Breast epithelium (tissue), 3 donors: ENCODE measurements at regions not wholly inside any gene's neighbourhood (a gene's known extent, or its start where the extent isn't known, plus 50 kb on each side); places are given as distances from the start of the nearest gene placed in this dataset.

Source experiments
- CTCF ChIP-seq, 3 donors: fragments of 450-650 bp; IDR thresholded peaks; one replicate each; pipeline ENCODE4 v1.5.1; 2016 to 2017; ENCODE audit warnings: antibody characterized with exemption in 3 of 3, mild to moderate bottlenecking in 3 of 3, moderate library complexity in 3 of 3
- POLR2A ChIP-seq: fragments of 450-650 bp; IDR thresholded peaks from one replicate; pipeline ENCODE4 v1.6.1; 2016; ENCODE audit warnings: antibody characterized with exemption, mild to moderate bottlenecking, moderate library complexity
- POLR2AphosphoS5 ChIP-seq, 3 donors: sonication (generic); formaldehyde crosslinking; IDR thresholded peaks; one replicate each; pipeline ENCODE4 v1.6.1; 2017; ENCODE audit warnings: antibody characterized with exemption in 3 of 3

GRCh38 chr6:139819776-139820175 lies 445.3 kb upstream of the CITED2 start:
- no peak for TF ChIP-seq POLR2A
- no peak for TF ChIP-seq POLR2AphosphoS5 (IDR thresholded peaks at IDR 0.05)
- no peak for TF ChIP-seq CTCF (IDR thresholded peaks at IDR 0.05)
